GM12874 (cell line): ENCODE measurements at regions not wholly inside any gene's neighbourhood (a gene's known extent, or its start where the extent isn't known, plus 50 kb on each side); places are given as distances from the start of the nearest gene placed in this dataset.

Experiments used
- TF ChIP-seq, protein P1 (sequence below): IDR thresholded peaks from 2 replicates; pipeline ENCODE4 v1.5.1; 2011; ENCODE audit warnings: low read depth, mild to moderate bottlenecking, control low read depth, low read length, moderate library complexity; ENCODE audit not compliant: insufficient read depth

DNA sequence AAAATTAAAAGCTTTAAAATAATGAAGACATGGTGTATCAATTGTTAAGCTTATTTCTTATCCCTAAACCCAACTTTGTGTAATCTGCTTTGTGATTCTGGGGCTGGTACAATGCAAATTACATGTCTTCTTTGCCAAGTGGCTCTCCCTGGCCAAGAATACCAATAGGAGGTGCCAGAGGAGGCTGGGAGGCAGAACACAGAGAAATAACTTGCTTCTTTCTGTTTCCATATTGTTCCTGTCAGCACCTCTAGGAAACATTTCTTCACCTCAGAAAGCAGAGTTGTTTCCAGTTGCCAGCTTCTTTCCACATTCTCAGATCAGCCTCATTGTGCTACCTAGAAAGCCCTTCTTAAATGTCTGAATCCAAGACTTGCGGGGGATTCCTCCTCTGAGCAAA is 174.4 kb downstream of the MDFIC start:
- TF ChIP-seq, protein P1, sequence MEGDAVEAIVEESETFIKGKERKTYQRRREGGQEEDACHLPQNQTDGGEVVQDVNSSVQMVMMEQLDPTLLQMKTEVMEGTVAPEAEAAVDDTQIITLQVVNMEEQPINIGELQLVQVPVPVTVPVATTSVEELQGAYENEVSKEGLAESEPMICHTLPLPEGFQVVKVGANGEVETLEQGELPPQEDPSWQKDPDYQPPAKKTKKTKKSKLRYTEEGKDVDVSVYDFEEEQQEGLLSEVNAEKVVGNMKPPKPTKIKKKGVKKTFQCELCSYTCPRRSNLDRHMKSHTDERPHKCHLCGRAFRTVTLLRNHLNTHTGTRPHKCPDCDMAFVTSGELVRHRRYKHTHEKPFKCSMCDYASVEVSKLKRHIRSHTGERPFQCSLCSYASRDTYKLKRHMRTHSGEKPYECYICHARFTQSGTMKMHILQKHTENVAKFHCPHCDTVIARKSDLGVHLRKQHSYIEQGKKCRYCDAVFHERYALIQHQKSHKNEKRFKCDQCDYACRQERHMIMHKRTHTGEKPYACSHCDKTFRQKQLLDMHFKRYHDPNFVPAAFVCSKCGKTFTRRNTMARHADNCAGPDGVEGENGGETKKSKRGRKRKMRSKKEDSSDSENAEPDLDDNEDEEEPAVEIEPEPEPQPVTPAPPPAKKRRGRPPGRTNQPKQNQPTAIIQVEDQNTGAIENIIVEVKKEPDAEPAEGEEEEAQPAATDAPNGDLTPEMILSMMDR = no peak

DNA sequence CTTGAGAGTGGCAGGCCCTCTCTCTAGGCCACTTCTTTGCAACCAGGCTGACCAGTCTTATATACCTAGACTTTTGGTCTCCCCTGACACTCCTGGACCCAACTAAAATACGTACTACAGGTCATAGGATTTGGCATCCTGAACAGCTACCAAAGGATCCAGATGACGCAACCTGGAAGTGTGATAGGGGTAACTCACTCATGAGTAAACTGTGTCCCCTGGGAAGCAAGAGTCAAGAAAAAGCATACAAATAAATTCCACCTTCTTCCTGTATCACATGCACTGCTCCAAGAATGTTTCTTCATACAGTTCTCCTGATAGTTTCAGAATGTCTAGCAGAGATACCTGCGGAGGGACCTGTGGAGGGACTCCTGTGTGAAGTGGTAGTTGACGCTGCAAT is 172.3 kb downstream of the MDFIC start:
- TF ChIP-seq, protein P1 = no peak

DNA sequence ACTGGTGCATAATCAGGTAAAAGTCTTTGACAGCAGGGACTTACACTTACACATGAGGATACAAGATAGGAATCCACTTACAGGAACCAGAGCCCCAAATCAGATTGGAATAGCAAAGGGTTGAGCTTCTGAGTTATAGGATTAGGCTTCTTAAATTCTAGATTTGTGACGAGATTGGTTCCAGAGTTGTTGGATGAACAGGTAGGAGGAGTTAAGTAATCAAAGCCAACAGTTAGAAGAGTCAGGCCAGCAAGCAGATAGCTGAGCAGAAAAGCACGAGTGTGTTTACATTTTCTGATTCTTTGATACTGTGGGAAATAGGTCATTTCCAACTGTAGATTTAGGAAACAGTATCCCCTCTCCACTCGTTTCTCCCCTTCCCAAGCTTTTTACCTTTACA is 167.0 kb downstream of the MDFIC start:
- TF ChIP-seq, protein P1 = no peak

DNA sequence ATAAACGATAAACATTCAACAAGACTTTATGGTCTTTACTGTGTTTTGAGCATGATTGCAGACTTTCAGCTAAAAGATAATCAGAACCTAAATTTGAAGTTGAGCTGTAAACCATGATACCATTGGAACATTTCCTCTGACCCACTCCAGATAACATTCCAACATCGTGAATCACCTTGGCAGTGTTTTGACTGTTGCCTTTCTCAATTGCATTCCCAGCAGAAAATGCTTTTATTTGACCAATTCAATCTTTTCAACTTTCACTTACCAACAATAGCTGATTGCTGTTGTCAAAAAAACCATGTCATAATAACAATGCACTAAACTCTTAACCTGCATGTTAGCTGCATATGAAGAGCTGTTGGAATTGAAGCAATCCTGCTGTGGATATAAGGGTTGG is 165.5 kb downstream of the MDFIC start:
- TF ChIP-seq, protein P1 = no peak

DNA sequence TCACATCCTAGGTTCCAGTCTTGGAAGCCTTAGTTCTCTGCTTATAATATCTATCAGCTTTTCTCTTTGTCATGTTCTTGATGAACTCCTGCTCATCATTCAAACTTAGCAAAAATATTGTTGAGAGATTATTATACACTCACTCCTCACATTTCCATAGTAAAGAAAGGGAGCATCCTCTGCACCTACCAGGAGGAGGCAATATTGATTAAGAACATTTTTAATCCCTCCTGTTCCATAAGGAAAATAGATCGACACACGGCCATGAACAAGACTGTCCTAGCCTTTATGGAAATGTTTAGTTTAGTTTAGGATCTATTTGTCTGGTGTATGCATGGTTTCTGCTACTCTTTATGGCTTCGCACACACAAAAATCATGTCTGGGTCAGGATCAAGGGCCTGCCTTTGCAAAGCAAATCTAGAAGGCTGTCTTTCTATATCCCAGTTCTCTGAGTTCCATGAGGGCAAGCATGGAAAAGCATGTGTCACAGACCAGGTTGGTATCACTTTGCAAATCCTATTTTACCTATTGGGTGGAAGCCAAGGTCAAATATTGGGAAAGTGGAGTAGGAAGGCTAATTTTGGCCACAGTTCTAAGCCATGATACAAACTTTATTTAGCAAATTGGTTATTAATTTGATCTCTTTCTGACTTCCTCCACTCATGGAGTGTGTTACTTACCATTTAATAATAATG is 164.4 kb downstream of the MDFIC start:
- TF ChIP-seq, protein P1 = no peak

DNA sequence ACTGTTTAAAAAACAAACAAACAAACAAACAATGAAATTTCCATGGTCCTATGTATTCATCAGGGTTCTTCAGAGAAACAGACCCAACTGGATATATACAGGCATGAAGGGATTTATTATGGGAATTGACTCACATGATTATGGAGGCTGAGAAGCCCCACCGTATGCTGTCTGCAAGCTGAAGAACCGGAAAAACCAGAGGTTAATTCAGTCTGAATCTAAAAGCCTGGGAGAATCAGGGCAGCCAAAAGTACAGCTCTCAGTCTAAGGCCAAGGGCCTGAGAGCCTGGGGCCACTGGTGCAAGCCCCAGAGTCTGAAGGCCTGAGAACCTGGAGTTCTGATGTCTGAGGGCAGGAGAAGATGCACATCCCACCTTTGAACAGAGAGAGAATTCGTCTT is 163.5 kb downstream of the MDFIC start:
- TF ChIP-seq, protein P1 = no peak

DNA sequence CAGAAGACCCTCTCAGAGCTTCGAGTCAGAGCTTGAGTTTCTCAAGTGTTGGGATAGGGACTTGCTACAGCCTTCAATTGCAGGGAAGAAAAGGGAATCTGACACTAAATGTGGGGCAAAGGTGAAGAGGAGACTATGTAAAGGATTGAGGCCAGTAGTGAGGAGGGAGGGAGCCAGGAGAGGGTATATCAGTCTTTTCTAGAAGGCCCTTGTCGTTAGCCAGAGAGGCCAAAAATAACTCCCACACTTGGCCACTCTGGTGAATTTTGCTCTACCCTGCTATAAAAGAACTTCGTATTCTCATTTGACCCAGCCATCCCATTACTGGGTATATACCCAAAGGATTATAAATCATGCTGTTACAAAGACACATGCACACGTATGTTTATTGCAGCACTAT is 162.0 kb downstream of the MDFIC start:
- TF ChIP-seq, protein P1 = no peak
